SU-DHL-6 (cell line): ENCODE measurements at regions not wholly inside any gene's neighbourhood (a gene's known extent, or its start where the extent isn't known, plus 50 kb on each side); places are given as distances from the start of the nearest gene placed in this dataset.

Source experiments
- H2AFZ ChIP-seq: fragments of 200-600 bp; sonication (generic); 2 replicates; pipeline ENCODE4 v1.6.1; 2014; ENCODE audit warnings: low read depth, mild to moderate bottlenecking, moderate library complexity, mixed read lengths, antibody characterized with exemption, low read length; ENCODE audit not compliant: severe bottlenecking
- H3F3A ChIP-seq: fragments of 200-600 bp; shearing (Covaris generic); 2 replicates; pipeline ENCODE4 v1.6.0; 2016; ENCODE audit warnings: antibody characterized with exemption, mild to moderate bottlenecking; ENCODE audit not compliant: insufficient read depth
- H3K27ac ChIP-seq: fragments of 200-600 bp; sonication (generic); 2 replicates; pipeline ENCODE4 v1.5.1; 2016; ENCODE audit warnings: low read depth, mild to moderate bottlenecking, low read length, moderate library complexity, mixed read lengths
- H3K27me3 ChIP-seq: fragments of 200-600 bp; sonication (generic), shearing (Covaris generic); 2 replicates; pipeline ENCODE4 v1.6.0; 2014; ENCODE audit warnings: mild to moderate bottlenecking, low read length
- H3K36me3 ChIP-seq: fragments of 200-600 bp; sonication (generic); 2 replicates; pipeline ENCODE4 v1.6.1; 2014; ENCODE audit warnings: mild to moderate bottlenecking, low read length, mixed read lengths
- H3K4me2 ChIP-seq: fragments of 300-600, 200-600 bp; shearing (Covaris generic), sonication (generic); 2 replicates; pipeline ENCODE4 v1.6.0; 2014; ENCODE audit warnings: low read length, low read depth, mild to moderate bottlenecking; ENCODE audit not compliant: poor library complexity, severe bottlenecking
- H3K4me3 ChIP-seq: fragments of 200-600 bp; sonication (generic); 2 replicates; pipeline ENCODE4 v1.5.1; 2014; ENCODE audit warnings: antibody characterized with exemption, low read length, mild to moderate bottlenecking, mixed read lengths; ENCODE audit not compliant: insufficient read depth, poor library complexity, severe bottlenecking
- H3K79me2 ChIP-seq: fragments of 200-600 bp; sonication (generic); 2 replicates; pipeline ENCODE4 v1.6.1; 2014; ENCODE audit warnings: mild to moderate bottlenecking, low read length, moderate library complexity; ENCODE audit not compliant: insufficient read depth
- H3K9ac ChIP-seq: fragments of 200-600 bp; sonication (generic); 2 replicates; pipeline ENCODE4 v1.7.0; 2014; ENCODE audit warnings: mild to moderate bottlenecking, low read length
- H3K9me2 ChIP-seq: fragments of 200-600 bp; sonication (generic); replicated peaks from 2 replicates; pipeline ENCODE4 v1.6.1; 2014; ENCODE audit warnings: low read length; ENCODE audit not compliant: insufficient read depth
- H3K9me3 ChIP-seq: fragments of 200-600 bp; sonication (generic); 2 replicates; pipeline ENCODE4 v1.6.1; 2014; ENCODE audit warnings: low read length, mixed read lengths; ENCODE audit not compliant: insufficient read depth
- H4K20me1 ChIP-seq: fragments of 200-600 bp; sonication (generic); 2 replicates; pipeline ENCODE4 v1.6.1; 2014; ENCODE audit warnings: low read depth, mild to moderate bottlenecking, antibody characterized with exemption, low read length, moderate library complexity, mixed read lengths
- EZH2phosphoT487 ChIP-seq: fragments of 200-600 bp; sonication (generic), shearing (Covaris generic); conservative IDR thresholded peaks from 2 replicates; pipeline ENCODE4 v1.6.1; 2018; ENCODE audit warnings: mild to moderate bottlenecking, antibody characterized with exemption, low read length, moderate library complexity, mixed read lengths
- TF ChIP-seq, protein P1 (sequence below): fragments of 200-600 bp; sonication (generic); IDR thresholded peaks from one replicate; pipeline ENCODE4 v1.5.1; 2017; ENCODE audit warnings: antibody characterized with exemption, mild to moderate bottlenecking, low read length, moderate library complexity; ENCODE audit not compliant: insufficient read depth, poor library complexity, severe bottlenecking

DNA sequence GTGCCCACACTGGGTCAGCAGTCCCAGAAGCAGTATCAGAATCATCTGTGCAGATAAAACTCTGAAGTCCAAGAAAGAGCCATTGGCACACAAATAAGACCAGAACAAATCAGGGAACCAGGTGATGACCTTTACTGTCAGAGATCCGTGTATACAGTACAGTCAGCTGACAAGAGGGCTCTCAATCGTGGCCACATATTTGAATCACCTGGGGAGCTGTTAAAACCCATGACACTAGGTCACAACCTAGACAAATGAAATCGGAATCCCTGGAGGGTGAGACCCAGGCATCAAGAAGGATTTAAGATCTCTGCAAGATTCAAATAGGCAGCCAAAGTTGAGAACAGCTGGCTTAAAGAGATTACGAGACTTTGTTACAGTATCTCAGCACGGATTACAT lies 807.1 kb downstream of the RNF144A start:
- H3K36me3 ChIP-seq = no peaks in the 10 kb centered on the region
- H3K9me3 ChIP-seq = no peaks in the 10 kb centered on the region
- TF ChIP-seq EZH2phosphoT487 = no peak
- TF ChIP-seq, protein P1, sequence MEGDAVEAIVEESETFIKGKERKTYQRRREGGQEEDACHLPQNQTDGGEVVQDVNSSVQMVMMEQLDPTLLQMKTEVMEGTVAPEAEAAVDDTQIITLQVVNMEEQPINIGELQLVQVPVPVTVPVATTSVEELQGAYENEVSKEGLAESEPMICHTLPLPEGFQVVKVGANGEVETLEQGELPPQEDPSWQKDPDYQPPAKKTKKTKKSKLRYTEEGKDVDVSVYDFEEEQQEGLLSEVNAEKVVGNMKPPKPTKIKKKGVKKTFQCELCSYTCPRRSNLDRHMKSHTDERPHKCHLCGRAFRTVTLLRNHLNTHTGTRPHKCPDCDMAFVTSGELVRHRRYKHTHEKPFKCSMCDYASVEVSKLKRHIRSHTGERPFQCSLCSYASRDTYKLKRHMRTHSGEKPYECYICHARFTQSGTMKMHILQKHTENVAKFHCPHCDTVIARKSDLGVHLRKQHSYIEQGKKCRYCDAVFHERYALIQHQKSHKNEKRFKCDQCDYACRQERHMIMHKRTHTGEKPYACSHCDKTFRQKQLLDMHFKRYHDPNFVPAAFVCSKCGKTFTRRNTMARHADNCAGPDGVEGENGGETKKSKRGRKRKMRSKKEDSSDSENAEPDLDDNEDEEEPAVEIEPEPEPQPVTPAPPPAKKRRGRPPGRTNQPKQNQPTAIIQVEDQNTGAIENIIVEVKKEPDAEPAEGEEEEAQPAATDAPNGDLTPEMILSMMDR = no peak
- H3K4me2 ChIP-seq = no peak overlapping the region
- H3K27me3 ChIP-seq = no peaks in the 10 kb centered on the region
- no peak overlapping the region for H3K27ac ChIP-seq
- no peaks in the 10 kb centered on the region for H3K9me2 ChIP-seq
- H4K20me1 ChIP-seq = no peaks in the 10 kb centered on the region
- no peak overlapping the region for H2AFZ ChIP-seq
- no peaks in the 10 kb centered on the region for H3F3A ChIP-seq
- H3K4me3 ChIP-seq = no peak overlapping the region
- H3K9ac ChIP-seq = no peak overlapping the region
- no peaks in the 10 kb centered on the region for H3K79me2 ChIP-seq

DNA sequence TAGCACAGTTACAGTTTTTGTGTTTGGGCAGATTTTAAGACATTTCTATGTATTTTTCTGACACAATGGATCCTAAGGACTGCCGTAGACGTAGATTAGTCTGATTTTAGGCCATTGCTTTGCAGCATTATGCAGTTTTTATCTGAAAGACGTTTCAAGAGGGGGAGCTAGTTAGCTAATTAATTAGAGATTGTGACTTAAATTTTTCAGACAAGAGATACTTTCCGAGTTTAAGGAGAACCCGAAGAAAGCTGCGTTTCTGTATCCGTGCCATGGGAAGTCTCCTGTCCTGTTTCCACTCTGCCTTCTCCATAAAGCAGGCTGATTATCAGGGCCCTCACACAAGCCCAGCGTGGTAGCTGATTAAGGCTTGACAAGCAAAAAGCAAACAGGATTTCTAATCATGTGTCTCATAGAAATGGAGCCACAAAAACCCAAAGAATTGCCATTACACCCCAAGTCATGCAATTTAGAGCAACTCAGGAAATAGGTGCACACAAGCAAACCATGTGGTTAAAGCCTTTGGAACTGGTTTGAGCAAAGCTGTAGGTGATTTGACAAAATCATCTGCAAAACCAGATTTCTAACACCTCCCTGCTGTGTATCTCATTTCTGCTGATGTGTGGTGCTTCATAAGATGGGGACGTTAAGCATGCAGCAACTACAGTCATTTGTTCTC lies 808.1 kb downstream of the RNF144A start:
- no peaks in the 10 kb centered on the region for H3K79me2 ChIP-seq
- H3K4me2 ChIP-seq = no peak overlapping the region
- no peak overlapping the region for H3K9ac ChIP-seq
- no peak overlapping the region for H2AFZ ChIP-seq
- no peak overlapping the region for H3K27ac ChIP-seq
- H3K36me3 ChIP-seq = no peaks in the 10 kb centered on the region
- H3K9me2 ChIP-seq = no peaks in the 10 kb centered on the region
- TF ChIP-seq, protein P1 = no peak
- TF ChIP-seq EZH2phosphoT487 = no peak
- no peak overlapping the region for H3K4me3 ChIP-seq
- H3K9me3 ChIP-seq = no peaks in the 10 kb centered on the region
- no peaks in the 10 kb centered on the region for H3F3A ChIP-seq
- no peaks in the 10 kb centered on the region for H3K27me3 ChIP-seq
- no peaks in the 10 kb centered on the region for H4K20me1 ChIP-seq

DNA sequence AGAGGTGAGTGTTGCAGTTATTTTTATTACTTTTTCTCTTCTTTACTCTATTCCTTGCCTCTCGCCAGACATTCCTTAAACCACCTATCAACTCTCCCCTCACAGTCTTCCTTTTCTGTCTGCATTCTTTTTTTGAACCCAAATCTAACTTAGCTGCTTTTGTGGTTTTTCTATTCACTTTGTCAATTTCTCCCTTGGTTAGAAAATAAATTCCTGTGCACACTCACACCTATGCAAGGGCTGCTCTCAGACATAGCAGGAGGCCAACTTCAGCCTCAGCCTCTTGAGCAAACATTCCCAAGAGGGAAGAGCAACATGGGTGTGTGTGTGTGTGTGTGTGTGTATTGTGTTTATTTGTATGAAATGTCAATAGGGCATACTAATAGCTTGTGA lies 808.6 kb downstream of the RNF144A start:
- Histone ChIP-seq H3K36me3 (no peaks in the 10 kb centered on the region), H3K9me2 (no peaks in the 10 kb centered on the region), H3K9me3 (no peaks in the 10 kb centered on the region), H3K27me3 (no peaks in the 10 kb centered on the region), H3K79me2 (no peaks in the 10 kb centered on the region), H3K4me2 (no peak overlapping the region), H3F3A (no peaks in the 10 kb centered on the region), H2AFZ (no peak overlapping the region), H3K4me3 (no peak overlapping the region), H3K27ac (no peak overlapping the region), H4K20me1 (no peaks in the 10 kb centered on the region), H3K9ac (no peak overlapping the region)
- TF ChIP-seq EZH2phosphoT487 = no peak
- TF ChIP-seq, protein P1 = no peak
